ENCODE measurements at regions not wholly inside any gene's neighbourhood (a gene's known extent, or its start where the extent isn't known, plus 50 kb on each side); places are given as distances from the start of the nearest gene placed in this dataset.

GRCh38 chr1:114315631-114316030 is 162.0 kb upstream of the SYT6 start:
- no peak for TF ChIP-seq CTCF (IDR thresholded peaks at IDR 0.05)
- TF ChIP-seq POLR2A (IDR thresholded peaks at IDR 0.05), result no peak

Data from transverse colon (tissue), 3 donors.